WTC11 (cell line): ENCODE measurements at regions not wholly inside any gene's neighbourhood (a gene's known extent, or its start where the extent isn't known, plus 50 kb on each side); places are given as distances from the start of the nearest gene placed in this dataset.
"Not testable (repeated sequence)": the region's sequence is repeated elsewhere in the genome, so short reads cannot be mapped to it uniquely, and the experiment has no call there.

ENCODE experiments used
- ATAC-seq: fragments of 200-7000 bp; cut with Tn5 transposase; 2 replicates; pipeline ENCODE4 v1.10.0; 2021; ENCODE audit warnings: mild to moderate bottlenecking, moderate library complexity
- CTCF ChIA-PET: fragments of 300-600 bp; sonication (Branson Sonifier 250); formaldehyde crosslinking; loops from one replicate; lab custom pipeline; 2021; ENCODE audit warnings: antibody characterized with exemption; lab: Charles Lee
- POLR2A ChIA-PET: fragments of 350-600 bp; sonication (Branson Sonifier 250); formaldehyde crosslinking; loops from one replicate; lab custom pipeline; 2021; ENCODE audit warnings: antibody characterized with exemption; lab: Charles Lee
- DNase-seq: peaks from one replicate; pipeline ENCODE4 v3.0.0; 2021; ENCODE audit warnings: low spot score
- H3K27ac Mint-ChIP-seq: 2 replicates; pipeline ENCODE4 v1.8.0; 2021; ENCODE audit warnings: mixed read lengths
- H3K27me3 Mint-ChIP-seq: 2 replicates; pipeline ENCODE4 v1.8.0; 2021; ENCODE audit warnings: low read depth, mild to moderate bottlenecking, moderate library complexity, mixed read lengths
- H3K36me3 Mint-ChIP-seq: 2 replicates; pipeline ENCODE4 v1.8.0; 2021; ENCODE audit warnings: mixed read lengths
- H3K4me1 Mint-ChIP-seq: 2 replicates; pipeline ENCODE4 v1.8.0; 2022; ENCODE audit warnings: mixed read lengths
- H3K4me3 Mint-ChIP-seq: 2 replicates; pipeline ENCODE4 v1.8.0; 2021; ENCODE audit warnings: mild to moderate bottlenecking, moderate library complexity, mixed read lengths
- H3K9me3 Mint-ChIP-seq: 2 replicates; pipeline ENCODE4 v1.8.0; 2021; ENCODE audit warnings: mixed read lengths
- ARID4B ChIP-seq: sonication (generic); formaldehyde crosslinking; IDR thresholded peaks from 2 replicates; pipeline ENCODE4 v1.8.0; 2023; ENCODE audit warnings: missing genetic modification reagents, mild to moderate bottlenecking, borderline replicate concordance
- CDX4 ChIP-seq: fragments of 250-450 bp; sonication (Bioruptor Pico); IDR thresholded peaks from 2 replicates; pipeline ENCODE4 v1.9.0; 2021; ENCODE audit warnings: moderate library complexity, mild to moderate bottlenecking, inconsistent platforms, borderline replicate concordance
- CTCF ChIP-seq: fragments of 200-600 bp; IDR thresholded peaks from 2 replicates; pipeline ENCODE4 v1.8.0; 2022; ENCODE audit warnings: antibody characterized with exemption
- FOXP1 ChIP-seq: sonication (generic); formaldehyde crosslinking; IDR thresholded peaks from 2 replicates; pipeline ENCODE4 v1.8.0; 2022; ENCODE audit warnings: missing genetic modification reagents, mild to moderate bottlenecking, moderate library complexity, borderline replicate concordance
- FOXP4 ChIP-seq: sonication (generic); formaldehyde crosslinking; IDR thresholded peaks from 2 replicates; pipeline ENCODE4 v1.8.0; 2022; ENCODE audit warnings: mild to moderate bottlenecking, missing genetic modification reagents
- HMGXB4 ChIP-seq: sonication (generic); formaldehyde crosslinking; IDR thresholded peaks from 2 replicates; pipeline ENCODE4 v1.8.1; 2023; ENCODE audit warnings: mild to moderate bottlenecking, moderate library complexity, missing genetic modification reagents
- MXD4 ChIP-seq: fragments of 250-450 bp; sonication (Bioruptor Pico); IDR thresholded peaks from 2 replicates; pipeline ENCODE4 v1.8.0; 2021; ENCODE audit warnings: mild to moderate bottlenecking, moderate library complexity, borderline replicate concordance
- NFYB ChIP-seq: sonication (generic); formaldehyde crosslinking; conservative IDR thresholded peaks from 2 replicates; pipeline ENCODE4 v1.8.0; 2022; ENCODE audit warnings: low read depth, missing genetic modification reagents
- PREB ChIP-seq: sonication (generic); formaldehyde crosslinking; IDR thresholded peaks from 2 replicates; pipeline ENCODE4 v1.8.1; 2022; ENCODE audit warnings: mild to moderate bottlenecking, missing genetic modification reagents, moderate library complexity, borderline replicate concordance
- ZNF281 ChIP-seq: sonication (generic); formaldehyde crosslinking; IDR thresholded peaks from 2 replicates; pipeline ENCODE4 v1.8.0; 2023; ENCODE audit warnings: mild to moderate bottlenecking, missing genetic modification reagents
- ZNF512 ChIP-seq: sonication (generic); formaldehyde crosslinking; IDR thresholded peaks from 2 replicates; pipeline ENCODE4 v1.8.1; 2022; ENCODE audit warnings: missing genetic modification reagents, borderline replicate concordance

GRCh38 chr2:166643980-166644379 lies 149.9 kb upstream of the SCN7A start (continued):
- TF ChIP-seq FOXP4 (CRISPR knock-in tag): no peak
- TF ChIP-seq CDX4 (CRISPR knock-in tag): no peak
- no peak for TF ChIP-seq ZNF281 (CRISPR knock-in tag)
- TF ChIP-seq ZNF512 (CRISPR knock-in tag): no peak
- TF ChIP-seq PREB (CRISPR knock-in tag): no peak

- Mint-ChIP-seq H3K36me3 (peaks cover 11% of the 10 kb centered on the region; the same call in 1 of the 2 replicates), H3K9me3 (peaks cover 20% of the 10 kb centered on the region)
- H3K4me3 Mint-ChIP-seq, ATAC-seq, H3K27me3 Mint-ChIP-seq, POLR2A ChIA-PET, CTCF ChIA-PET, H3K4me1 Mint-ChIP-seq, H3K27ac Mint-ChIP-seq, DNase-seq: not testable (repeated sequence)
Observed at GRCh38 chr2:166641516-166641915, 147.5 kb upstream of the SCN7A start.

GRCh38 chr2:166637051-166637450 lies 143.0 kb upstream of the SCN7A start:
- Mint-ChIP-seq H3K9me3 (peaks cover 15% of the 10 kb centered on the region), H3K4me3 (no peak overlapping the region), H3K27me3 (no peaks in the 10 kb centered on the region), H3K4me1 (peaks cover 18% of the 10 kb centered on the region)
- no peak for DNase-seq
- ATAC-seq: no peak
- POLR2A ChIA-PET: no interaction called here
- TF ChIP-seq MXD4 (no peak), FOXP1 (CRISPR knock-in tag) (no peak), HMGXB4 (CRISPR knock-in tag) (no peak), NFYB (no peak), ARID4B (CRISPR knock-in tag) (no peak), CTCF (no peak)
- TF ChIP-seq, all 79 proteins: peak for 0
- peaks cover 8% of the 10 kb centered on the region; the same call in 1 of the 2 replicates for H3K36me3 Mint-ChIP-seq
- no peak overlapping the region for H3K27ac Mint-ChIP-seq
- CTCF ChIA-PET: no interaction called here
